ENCODE measurements at regions not wholly inside any gene's neighbourhood (a gene's known extent, or its start where the extent isn't known, plus 50 kb on each side); places are given as distances from the start of the nearest gene placed in this dataset.

DNA sequence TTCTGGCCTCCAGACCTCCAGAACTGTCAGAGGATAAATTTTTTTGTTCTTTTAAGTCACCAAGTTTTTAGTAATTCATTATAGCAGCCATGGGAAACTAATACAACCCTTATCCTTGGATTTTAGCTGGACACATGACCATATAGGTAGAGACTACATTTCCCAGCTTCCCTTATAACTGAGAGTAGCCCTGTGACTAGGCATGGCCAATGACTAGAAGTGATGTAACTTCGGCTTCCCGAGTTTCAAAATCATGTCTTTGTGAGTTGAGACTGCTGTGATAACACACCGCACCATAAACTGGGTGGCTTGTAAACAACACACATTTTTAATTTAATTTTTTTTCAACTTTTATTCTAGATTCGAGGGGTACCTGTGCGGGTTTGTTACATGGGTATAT lies 134.0 kb upstream of the SERTAD2 start:
- DNase-seq = no peak

DNA sequence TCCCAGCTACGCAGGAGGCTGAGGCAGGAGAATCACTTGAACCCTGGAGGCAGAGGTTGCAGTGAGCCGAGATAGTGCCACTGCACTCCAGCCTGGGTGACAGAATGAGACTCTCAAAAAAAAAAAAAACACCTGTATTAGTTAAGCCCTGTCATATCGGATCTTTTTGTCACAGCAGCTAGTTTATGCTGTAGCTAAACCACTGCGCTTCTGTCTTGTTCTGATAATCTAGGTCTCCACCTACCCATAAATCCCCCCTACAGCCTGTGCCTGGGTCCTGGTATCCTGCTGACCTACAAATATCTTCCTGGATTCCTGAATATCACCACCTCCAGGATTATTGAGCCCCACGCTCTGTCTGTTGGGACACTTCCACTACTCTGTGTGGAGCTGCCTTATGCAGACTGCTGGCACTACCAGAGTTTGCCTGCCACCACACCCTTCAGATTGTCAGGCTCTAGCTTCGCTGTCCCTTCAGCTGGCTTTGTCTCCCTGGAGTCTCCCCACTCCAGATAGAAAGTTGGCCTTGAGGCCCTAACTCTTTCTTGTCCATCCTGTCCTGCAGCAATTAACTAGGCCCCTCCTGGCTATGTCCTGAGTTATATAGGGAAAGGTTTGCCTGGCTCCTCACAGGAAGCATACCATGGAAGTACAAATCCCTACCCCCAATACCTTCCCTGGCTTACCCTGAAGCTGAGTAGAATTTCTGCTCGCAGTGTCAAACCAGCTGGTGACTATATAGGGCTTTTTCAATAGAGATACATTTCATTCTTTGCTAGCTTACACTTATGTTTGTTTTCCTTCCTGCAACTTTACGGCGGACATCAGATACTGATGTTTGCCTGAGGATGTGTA lies 136.0 kb upstream of the SERTAD2 start:
- H3K27me3 ChIP-seq = no peaks in the 10 kb centered on the region

More for the DNA sequence above, 134.0 kb upstream of the SERTAD2 start:
- H3K4me3 ChIP-seq = no peak overlapping the region
- no peaks in the 10 kb centered on the region for H3K27me3 ChIP-seq
- no peaks in the 10 kb centered on the region for H3K36me3 ChIP-seq
- TF ChIP-seq, protein P1, sequence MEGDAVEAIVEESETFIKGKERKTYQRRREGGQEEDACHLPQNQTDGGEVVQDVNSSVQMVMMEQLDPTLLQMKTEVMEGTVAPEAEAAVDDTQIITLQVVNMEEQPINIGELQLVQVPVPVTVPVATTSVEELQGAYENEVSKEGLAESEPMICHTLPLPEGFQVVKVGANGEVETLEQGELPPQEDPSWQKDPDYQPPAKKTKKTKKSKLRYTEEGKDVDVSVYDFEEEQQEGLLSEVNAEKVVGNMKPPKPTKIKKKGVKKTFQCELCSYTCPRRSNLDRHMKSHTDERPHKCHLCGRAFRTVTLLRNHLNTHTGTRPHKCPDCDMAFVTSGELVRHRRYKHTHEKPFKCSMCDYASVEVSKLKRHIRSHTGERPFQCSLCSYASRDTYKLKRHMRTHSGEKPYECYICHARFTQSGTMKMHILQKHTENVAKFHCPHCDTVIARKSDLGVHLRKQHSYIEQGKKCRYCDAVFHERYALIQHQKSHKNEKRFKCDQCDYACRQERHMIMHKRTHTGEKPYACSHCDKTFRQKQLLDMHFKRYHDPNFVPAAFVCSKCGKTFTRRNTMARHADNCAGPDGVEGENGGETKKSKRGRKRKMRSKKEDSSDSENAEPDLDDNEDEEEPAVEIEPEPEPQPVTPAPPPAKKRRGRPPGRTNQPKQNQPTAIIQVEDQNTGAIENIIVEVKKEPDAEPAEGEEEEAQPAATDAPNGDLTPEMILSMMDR (IDR thresholded peaks at IDR 0.05) = no peak
- TF ChIP-seq POLR2A (IDR thresholded peaks at IDR 0.05) = no peak
- H3K4me1 ChIP-seq = no peaks in the 10 kb centered on the region
- H3K27ac ChIP-seq = no peak overlapping the region
- H3K9me3 ChIP-seq = no peaks in the 10 kb centered on the region

DNA sequence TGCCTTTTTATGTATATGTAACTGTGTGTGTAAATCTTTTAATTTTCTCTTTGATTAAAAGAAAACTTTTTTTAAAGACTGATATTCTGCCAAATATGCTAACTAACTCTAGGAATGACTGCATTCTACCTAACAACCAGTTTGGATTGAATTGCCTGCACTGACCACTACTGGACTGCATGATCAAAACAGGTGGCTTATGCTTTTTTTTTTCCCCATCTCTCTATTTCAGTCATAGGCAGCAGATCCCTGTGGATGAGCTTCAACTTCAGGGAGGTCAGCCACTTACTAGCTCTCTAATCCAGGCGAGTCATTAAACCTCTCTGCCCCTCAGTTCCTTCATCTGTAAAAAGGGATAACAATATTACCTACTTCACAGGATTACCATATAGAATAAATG lies 138.6 kb upstream of the SERTAD2 start:
- no peaks in the 10 kb centered on the region for H3K9me3 ChIP-seq
- TF ChIP-seq POLR2A (IDR thresholded peaks at IDR 0.05) = no peak
- TF ChIP-seq, protein P1 (IDR thresholded peaks at IDR 0.05) = no peak
- no peaks in the 10 kb centered on the region for H3K36me3 ChIP-seq
- DNase-seq = no peak
- no peak overlapping the region for H3K4me3 ChIP-seq
- H3K4me1 ChIP-seq = no peaks in the 10 kb centered on the region
- H3K27ac ChIP-seq = no peak overlapping the region
- no peaks in the 10 kb centered on the region for H3K27me3 ChIP-seq

More for the DNA sequence above, 136.0 kb upstream of the SERTAD2 start:
- Histone ChIP-seq H3K36me3 (no peaks in the 10 kb centered on the region), H3K27ac (no peak overlapping the region), H3K9me3 (no peaks in the 10 kb centered on the region), H3K4me1 (no peaks in the 10 kb centered on the region), H3K4me3 (no peak overlapping the region)
- TF ChIP-seq, protein P1 (IDR thresholded peaks at IDR 0.05) = no peak
- TF ChIP-seq POLR2A (IDR thresholded peaks at IDR 0.05) = no peak
- no peak for DNase-seq

DNA sequence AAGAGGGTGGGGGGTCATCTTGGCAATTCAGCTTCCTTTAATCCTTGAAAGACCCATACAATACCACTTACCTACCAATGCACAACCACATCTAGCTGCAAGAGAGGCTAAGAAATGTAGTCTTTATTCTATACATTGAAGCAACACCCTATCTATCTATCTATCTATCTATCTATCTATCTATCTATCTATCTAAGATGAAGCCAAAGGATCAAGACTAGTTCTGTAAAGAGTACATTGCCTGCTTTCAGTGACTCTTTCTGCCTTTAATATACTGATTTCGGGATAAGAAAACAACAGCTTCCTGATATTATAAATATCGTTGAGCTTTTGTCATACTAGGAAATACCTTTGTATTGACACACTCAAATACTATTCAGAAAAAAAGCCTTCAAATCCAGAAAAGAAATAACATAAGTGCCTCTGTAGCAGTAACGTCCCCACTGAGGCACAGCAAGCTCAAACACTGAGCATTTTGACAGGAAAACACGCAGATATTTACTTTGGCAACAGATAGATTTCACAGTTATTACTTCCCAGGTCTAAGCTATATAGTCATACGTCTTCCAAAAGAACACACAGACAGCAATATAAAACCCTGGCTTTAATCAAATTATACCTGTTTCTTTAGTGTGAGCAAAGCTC lies 139.4 kb upstream of the SERTAD2 start:
- H3K27me3 ChIP-seq = no peaks in the 10 kb centered on the region
- H3K36me3 ChIP-seq = no peaks in the 10 kb centered on the region
- no peak for DNase-seq
- no peak for TF ChIP-seq POLR2A (IDR thresholded peaks at IDR 0.05)
- no peaks in the 10 kb centered on the region for H3K9me3 ChIP-seq
- H3K4me3 ChIP-seq = no peak overlapping the region
- no peak overlapping the region for H3K27ac ChIP-seq
- no peaks in the 10 kb centered on the region for H3K4me1 ChIP-seq

DNA sequence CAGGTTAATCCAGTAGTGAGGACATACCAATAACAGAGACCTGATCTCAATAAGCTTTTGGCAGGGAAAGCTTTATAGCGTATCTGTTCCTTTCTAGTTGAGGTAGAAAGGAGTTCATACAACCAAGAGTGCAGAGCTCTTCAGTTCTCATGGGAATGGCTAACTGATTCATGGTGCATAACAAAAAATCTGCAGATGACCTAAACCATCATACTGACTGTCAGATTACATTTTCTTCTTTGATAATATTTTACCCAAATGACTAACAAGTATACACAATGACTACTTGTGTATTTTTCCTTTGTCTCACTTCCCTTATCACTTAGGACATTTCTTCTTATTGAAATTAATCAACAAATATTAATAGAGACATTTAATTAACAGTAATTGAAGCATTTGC lies 140.0 kb upstream of the SERTAD2 start:
- no peaks in the 10 kb centered on the region for H3K9me3 ChIP-seq
- H3K36me3 ChIP-seq = no peaks in the 10 kb centered on the region
- H3K27ac ChIP-seq = no peak overlapping the region
- H3K27me3 ChIP-seq = no peaks in the 10 kb centered on the region
- TF ChIP-seq, protein P1 (IDR thresholded peaks at IDR 0.05) = no peak
- TF ChIP-seq POLR2A (IDR thresholded peaks at IDR 0.05) = no peak
- H3K4me3 ChIP-seq = no peak overlapping the region
- DNase-seq = no peak
- no peaks in the 10 kb centered on the region for H3K4me1 ChIP-seq

DNA sequence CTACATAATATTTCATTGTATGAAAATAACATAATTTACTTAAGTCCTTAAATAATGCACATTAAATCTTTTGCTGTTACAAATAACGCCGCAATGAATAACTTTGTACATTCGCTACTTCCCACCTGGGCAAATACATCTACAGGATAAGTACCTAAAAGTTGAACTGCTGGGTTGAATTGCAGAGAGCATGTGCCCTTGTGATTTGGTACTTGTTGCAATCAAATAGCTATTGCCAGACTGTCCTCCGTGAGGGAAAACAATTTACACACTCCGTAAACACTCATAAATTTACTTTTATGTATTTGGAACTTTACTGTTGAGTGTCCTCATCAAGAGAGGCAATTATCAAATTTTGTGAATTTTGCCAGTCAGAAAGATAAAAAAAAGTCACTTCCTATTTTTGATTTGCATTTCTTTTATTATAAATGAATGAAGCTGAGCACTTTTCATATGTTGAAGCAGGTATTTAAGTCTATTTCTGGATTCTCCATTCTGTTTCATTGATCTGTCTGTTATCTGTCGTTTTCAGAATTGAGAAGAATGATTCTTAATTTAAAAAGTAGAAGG lies 140.8 kb upstream of the SERTAD2 start:
- H3K4me1 ChIP-seq = no peaks in the 10 kb centered on the region
- no peak overlapping the region for H3K4me3 ChIP-seq
- H3K9me3 ChIP-seq = no peaks in the 10 kb centered on the region
- DNase-seq = no peak
- H3K27ac ChIP-seq = no peak overlapping the region
- no peak for TF ChIP-seq POLR2A (IDR thresholded peaks at IDR 0.05)
- TF ChIP-seq, protein P1 (IDR thresholded peaks at IDR 0.05) = no peak
- H3K27me3 ChIP-seq = no peaks in the 10 kb centered on the region
- H3K36me3 ChIP-seq = no peaks in the 10 kb centered on the region
